Chondrocyte (in vitro differentiated cells): ENCODE measurements at regions not wholly inside any gene's neighbourhood (a gene's known extent, or its start where the extent isn't known, plus 50 kb on each side); places are given as distances from the start of the nearest gene placed in this dataset.

ENCODE experiments used
- DNase-seq: peaks from one replicate; pipeline ENCODE4 v3.0.0; 2021; ENCODE audit warnings: mixed read lengths, low spot score
- H3K27ac Mint-ChIP-seq: one replicate; pipeline ENCODE4 v1.8.0; 2021; ENCODE audit warnings: mild to moderate bottlenecking, moderate library complexity, mixed read lengths; ENCODE audit not compliant: unreplicated experiment
- H3K27me3 Mint-ChIP-seq: 2 replicates; pipeline ENCODE4 v1.8.0; 2021; ENCODE audit warnings: low read depth, mixed read lengths
- H3K36me3 Mint-ChIP-seq: 2 replicates; pipeline ENCODE4 v1.8.0; 2021; ENCODE audit warnings: low read depth, mixed read lengths
- H3K4me1 Mint-ChIP-seq: 2 replicates; pipeline ENCODE4 v1.8.0; 2021; ENCODE audit warnings: low read depth, mild to moderate bottlenecking, mixed read lengths
- H3K4me3 Mint-ChIP-seq: one replicate; pipeline ENCODE4 v1.8.0; 2021; ENCODE audit warnings: mild to moderate bottlenecking, moderate library complexity, mixed read lengths; ENCODE audit not compliant: unreplicated experiment
- H3K9me3 Mint-ChIP-seq: 2 replicates; pipeline ENCODE4 v1.8.0; 2021; ENCODE audit warnings: low read depth, mixed read lengths
- TF ChIP-seq, protein P1 (sequence below): fragments of 200-600 bp; sonication (generic); IDR thresholded peaks from 2 replicates; pipeline ENCODE4 v1.5.0; 2021; ENCODE audit warnings: antibody characterized with exemption, mild to moderate bottlenecking, moderate library complexity

DNA sequence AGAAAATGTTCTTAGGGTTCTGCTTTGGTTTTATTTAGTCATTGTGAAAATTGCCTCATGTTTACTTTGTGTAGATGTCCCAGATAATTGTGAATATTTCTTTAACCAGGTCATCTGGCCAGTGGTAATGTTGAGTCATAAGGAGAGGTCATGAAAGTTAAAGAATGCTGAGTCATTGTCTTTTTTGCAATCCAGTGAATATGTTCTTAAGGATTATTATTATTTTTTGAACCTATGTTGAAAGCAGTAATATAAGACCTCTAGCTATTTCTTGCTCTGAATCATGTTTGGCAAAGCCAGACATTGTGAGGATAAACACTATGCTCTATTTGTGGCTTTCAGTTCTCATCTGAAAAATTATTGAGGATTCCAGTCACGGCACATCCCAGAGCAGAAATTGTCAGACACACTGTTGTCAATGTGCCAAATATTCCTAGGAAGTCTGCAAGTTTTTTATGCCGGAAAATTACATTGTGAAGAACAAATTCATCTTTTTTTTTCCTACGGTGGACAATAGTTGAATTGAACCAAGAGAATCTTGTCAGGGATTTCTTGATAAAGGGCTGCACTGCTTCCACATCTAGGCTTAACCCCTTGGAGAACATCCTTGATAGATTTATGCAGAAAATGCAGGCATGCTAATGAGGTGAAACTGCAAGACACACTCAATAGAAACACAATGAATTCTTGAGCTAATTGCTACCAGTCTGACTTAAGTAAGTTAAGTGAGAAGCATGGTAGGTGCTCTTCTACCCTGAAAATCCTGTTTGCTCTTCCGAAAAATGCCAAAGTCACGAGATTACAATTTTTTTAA lies 369.6 kb downstream of the ATP23 start:
- DNase-seq: no peak
- Mint-ChIP-seq H3K4me1 (peaks cover 49% of the 10 kb centered on the region), H3K4me3 (no peak overlapping the region), H3K36me3 (peaks cover 3% of the 10 kb centered on the region), H3K27me3 (no peaks in the 10 kb centered on the region), H3K9me3 (peaks cover 14% of the 10 kb centered on the region), H3K27ac (peak overlapping the region; percentile 73)
- TF ChIP-seq, protein P1, sequence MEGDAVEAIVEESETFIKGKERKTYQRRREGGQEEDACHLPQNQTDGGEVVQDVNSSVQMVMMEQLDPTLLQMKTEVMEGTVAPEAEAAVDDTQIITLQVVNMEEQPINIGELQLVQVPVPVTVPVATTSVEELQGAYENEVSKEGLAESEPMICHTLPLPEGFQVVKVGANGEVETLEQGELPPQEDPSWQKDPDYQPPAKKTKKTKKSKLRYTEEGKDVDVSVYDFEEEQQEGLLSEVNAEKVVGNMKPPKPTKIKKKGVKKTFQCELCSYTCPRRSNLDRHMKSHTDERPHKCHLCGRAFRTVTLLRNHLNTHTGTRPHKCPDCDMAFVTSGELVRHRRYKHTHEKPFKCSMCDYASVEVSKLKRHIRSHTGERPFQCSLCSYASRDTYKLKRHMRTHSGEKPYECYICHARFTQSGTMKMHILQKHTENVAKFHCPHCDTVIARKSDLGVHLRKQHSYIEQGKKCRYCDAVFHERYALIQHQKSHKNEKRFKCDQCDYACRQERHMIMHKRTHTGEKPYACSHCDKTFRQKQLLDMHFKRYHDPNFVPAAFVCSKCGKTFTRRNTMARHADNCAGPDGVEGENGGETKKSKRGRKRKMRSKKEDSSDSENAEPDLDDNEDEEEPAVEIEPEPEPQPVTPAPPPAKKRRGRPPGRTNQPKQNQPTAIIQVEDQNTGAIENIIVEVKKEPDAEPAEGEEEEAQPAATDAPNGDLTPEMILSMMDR: no peak

DNA sequence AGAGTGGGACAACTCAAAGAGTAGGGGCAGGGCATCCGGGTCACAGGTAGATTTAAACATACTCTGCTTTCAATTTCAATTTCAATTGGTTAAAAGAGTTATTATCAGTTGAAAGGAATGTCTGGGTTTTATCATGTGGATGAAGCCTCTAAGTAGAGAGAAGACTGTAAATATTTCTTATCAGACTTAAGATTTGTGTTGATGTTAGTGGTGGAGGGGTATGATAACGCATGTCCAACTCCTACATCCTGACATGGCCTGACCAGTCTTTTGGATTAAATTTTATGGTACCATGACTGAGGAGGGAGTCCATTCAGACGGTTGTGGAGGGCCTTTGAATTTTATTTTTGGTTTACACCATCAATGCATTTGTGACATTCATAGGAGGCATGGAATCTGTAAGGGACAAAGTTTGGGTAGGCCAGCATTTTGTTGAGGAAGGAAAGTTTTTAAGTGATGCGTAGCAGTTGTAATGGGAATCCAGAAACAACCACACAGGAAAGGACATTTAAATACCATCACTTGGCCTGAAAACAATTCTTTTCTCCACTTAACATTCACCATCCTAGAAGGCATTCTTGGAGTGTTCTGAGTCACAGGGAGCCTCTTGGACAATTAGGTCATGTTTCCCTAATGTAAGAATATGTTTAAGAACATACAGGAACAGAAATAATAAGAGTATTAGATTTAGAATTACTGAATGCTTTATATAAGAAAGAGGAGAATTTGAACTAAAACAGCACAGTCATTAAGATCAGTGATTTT lies 371.9 kb downstream of the ATP23 start:
- peak overlapping the region; percentile 78 for H3K27ac Mint-ChIP-seq
- TF ChIP-seq, protein P1: no peak
- H3K4me3 Mint-ChIP-seq: no peak overlapping the region
- peaks cover 49% of the 10 kb centered on the region for H3K4me1 Mint-ChIP-seq
- H3K9me3 Mint-ChIP-seq: peaks cover 3% of the 10 kb centered on the region
- H3K36me3 Mint-ChIP-seq: peaks cover 1% of the 10 kb centered on the region
- DNase-seq: no peak
- no peaks in the 10 kb centered on the region for H3K27me3 Mint-ChIP-seq

GRCh38 chr12:58314610-58315009 lies 373.2 kb downstream of the ATP23 start:
- Mint-ChIP-seq H3K36me3 (peaks cover 7% of the 10 kb centered on the region), H3K27ac (peak overlapping the region; percentile 64), H3K9me3 (peaks cover 10% of the 10 kb centered on the region), H3K4me3 (no peak overlapping the region), H3K4me1 (peaks cover 45% of the 10 kb centered on the region), H3K27me3 (no peaks in the 10 kb centered on the region)
- DNase-seq: no peak
- TF ChIP-seq, protein P1: no peak

DNA sequence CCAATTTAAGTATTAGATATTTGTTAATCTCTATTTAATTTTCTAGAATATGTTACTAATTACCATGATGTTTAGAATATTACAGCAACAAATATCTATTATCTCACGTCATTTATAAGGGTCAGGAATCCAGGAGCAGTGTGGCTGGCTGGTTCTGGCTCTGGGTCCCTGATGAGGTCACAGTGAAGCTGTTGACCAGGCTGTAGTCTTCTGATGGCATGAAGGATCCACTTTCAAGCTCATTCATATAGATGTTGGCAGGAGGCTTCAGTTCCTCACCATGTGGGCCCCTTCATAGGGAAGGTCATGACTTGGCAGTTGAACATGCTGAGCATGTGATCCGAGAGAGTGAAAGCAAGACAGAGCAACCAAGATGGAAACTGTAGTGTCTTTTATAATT lies 375.6 kb downstream of the ATP23 start:
- no peak for DNase-seq
- Mint-ChIP-seq H3K27me3 (no peaks in the 10 kb centered on the region), H3K27ac (no peak overlapping the region), H3K9me3 (peaks cover 10% of the 10 kb centered on the region), H3K36me3 (peaks cover 7% of the 10 kb centered on the region), H3K4me1 (peaks cover 24% of the 10 kb centered on the region), H3K4me3 (no peak overlapping the region)
- TF ChIP-seq, protein P1: no peak

GRCh38 chr12:58321414-58321813 lies 380.0 kb downstream of the ATP23 start:
- TF ChIP-seq, protein P1: no peak
- no peak for DNase-seq
- Mint-ChIP-seq H3K4me3 (no peak overlapping the region), H3K36me3 (peaks cover 7% of the 10 kb centered on the region), H3K27ac (no peak overlapping the region), H3K27me3 (no peaks in the 10 kb centered on the region), H3K4me1 (no peaks in the 10 kb centered on the region), H3K9me3 (peaks cover 10% of the 10 kb centered on the region)
